Stomach smooth muscle (tissue), 2 donors: ENCODE measurements at regions not wholly inside any gene's neighbourhood (a gene's known extent, or its start where the extent isn't known, plus 50 kb on each side); places are given as distances from the start of the nearest gene placed in this dataset.

Source experiments
- H3K27ac ChIP-seq: one replicate; pipeline ENCODE4 v1.7.0; 2013; ENCODE audit warnings: mild to moderate bottlenecking, low read length, inconsistent platforms
- H3K27me3 ChIP-seq, 2 donors: one replicate each; pipeline ENCODE4 v1.7.0; 2013; ENCODE audit warnings: low read length in 2 of 2; ENCODE audit not compliant: insufficient read depth in 2 of 2, control insufficient read depth in 1 of 2
- H3K36me3 ChIP-seq, 2 donors: one replicate each; pipeline ENCODE4 v1.7.0; 2013; ENCODE audit warnings: low read length in 2 of 2; ENCODE audit not compliant: control insufficient read depth in 2 of 2, insufficient read depth in 2 of 2
- H3K4me1 ChIP-seq: one replicate; pipeline ENCODE4 v1.7.0; 2013; ENCODE audit warnings: low read length; ENCODE audit not compliant: control insufficient read depth, insufficient read depth
- H3K4me3 ChIP-seq, 2 donors: one replicate each; pipeline ENCODE4 v1.7.0; 2013; ENCODE audit warnings: low read length in 2 of 2
- H3K9ac ChIP-seq, 2 donors: one replicate each; pipeline ENCODE4 v1.7.0; 2013; ENCODE audit warnings: low read length in 2 of 2, mild to moderate bottlenecking in 1 of 2
- H3K9me3 ChIP-seq, 2 donors: one replicate each; pipeline ENCODE4 v1.7.0; 2013; ENCODE audit warnings: low read length in 2 of 2; ENCODE audit not compliant: control insufficient read depth in 2 of 2
- donor health status: healthy.
- donor health status: Pancreatic carcinoma.

- H3K4me1 ChIP-seq = peaks cover 4% of the 10 kb centered on the region
- no peaks in the 10 kb centered on the region for H3K9me3 ChIP-seq
- no peaks in the 10 kb centered on the region for H3K27me3 ChIP-seq
- no peak overlapping the region for H3K27ac ChIP-seq
- H3K9ac ChIP-seq = no peak overlapping the region
- no peak overlapping the region for H3K4me3 ChIP-seq
- H3K36me3 ChIP-seq = no peaks in the 10 kb centered on the region
Observed at GRCh38 chr10:121033366-121033765, 182.2 kb downstream of the WDR11 start.

- H3K27ac ChIP-seq = no peak overlapping the region
Observed at GRCh38 chr10:121036431-121036830, 185.3 kb downstream of the WDR11 start.

GRCh38 chr10:121041499-121041898 is 190.3 kb downstream of the WDR11 start:
- H3K9ac ChIP-seq = no peak overlapping the region
- H3K4me1 ChIP-seq = no peaks in the 10 kb centered on the region
- H3K4me3 ChIP-seq = no peak overlapping the region
- H3K27ac ChIP-seq = no peak overlapping the region
- no peaks in the 10 kb centered on the region for H3K27me3 ChIP-seq
- H3K9me3 ChIP-seq = no peaks in the 10 kb centered on the region
- no peaks in the 10 kb centered on the region for H3K36me3 ChIP-seq

More at GRCh38 chr10:121036431-121036830, 185.3 kb downstream of the WDR11 start:
- H3K9me3 ChIP-seq = no peaks in the 10 kb centered on the region
- H3K4me3 ChIP-seq = no peak overlapping the region
- H3K4me1 ChIP-seq = peaks cover 4% of the 10 kb centered on the region
- no peaks in the 10 kb centered on the region for H3K27me3 ChIP-seq
- no peak overlapping the region for H3K9ac ChIP-seq
- H3K36me3 ChIP-seq = no peaks in the 10 kb centered on the region

GRCh38 chr10:121041906-121042305 is 190.7 kb downstream of the WDR11 start:
- Histone ChIP-seq H3K4me1 (no peaks in the 10 kb centered on the region), H3K27ac (no peak overlapping the region), H3K9ac (no peak overlapping the region)

GRCh38 chr10:121042342-121042741 is 191.2 kb downstream of the WDR11 start:
- Histone ChIP-seq H3K4me1 (no peaks in the 10 kb centered on the region), H3K36me3 (no peaks in the 10 kb centered on the region), H3K27ac (no peak overlapping the region), H3K4me3 (no peak overlapping the region), H3K27me3 (no peaks in the 10 kb centered on the region), H3K9me3 (no peaks in the 10 kb centered on the region), H3K9ac (no peak overlapping the region)

More at GRCh38 chr10:121041906-121042305, 190.7 kb downstream of the WDR11 start:
- no peaks in the 10 kb centered on the region for H3K9me3 ChIP-seq
- no peaks in the 10 kb centered on the region for H3K27me3 ChIP-seq
- no peaks in the 10 kb centered on the region for H3K36me3 ChIP-seq
- H3K4me3 ChIP-seq = no peak overlapping the region

- H3K27ac ChIP-seq = no peak overlapping the region
- H3K9me3 ChIP-seq = no peaks in the 10 kb centered on the region
- H3K27me3 ChIP-seq = no peaks in the 10 kb centered on the region
- no peaks in the 10 kb centered on the region for H3K36me3 ChIP-seq
- H3K4me3 ChIP-seq = no peak overlapping the region
- no peaks in the 10 kb centered on the region for H3K4me1 ChIP-seq
- peak overlapping the region in 1 of 2 donors; percentile 14 for H3K9ac ChIP-seq
Observed at GRCh38 chr10:121043124-121043849, 192.1 kb downstream of the WDR11 start.

GRCh38 chr10:121048749-121049148 is 197.6 kb downstream of the WDR11 start:
- H3K27ac ChIP-seq = no peak overlapping the region
- no peaks in the 10 kb centered on the region for H3K9me3 ChIP-seq

GRCh38 chr10:121049489-121049888 is 198.3 kb downstream of the WDR11 start:
- no peaks in the 10 kb centered on the region for H3K9me3 ChIP-seq
- no peaks in the 10 kb centered on the region for H3K27me3 ChIP-seq
- no peak overlapping the region for H3K4me3 ChIP-seq
- H3K9ac ChIP-seq = no peak overlapping the region
- no peaks in the 10 kb centered on the region for H3K36me3 ChIP-seq
- H3K4me1 ChIP-seq = no peaks in the 10 kb centered on the region
- no peak overlapping the region for H3K27ac ChIP-seq

More at GRCh38 chr10:121048749-121049148, 197.6 kb downstream of the WDR11 start:
- Histone ChIP-seq H3K4me3 (no peak overlapping the region), H3K9ac (no peak overlapping the region), H3K4me1 (no peaks in the 10 kb centered on the region), H3K36me3 (no peaks in the 10 kb centered on the region), H3K27me3 (no peaks in the 10 kb centered on the region)

GRCh38 chr10:121049923-121050322 is 198.8 kb downstream of the WDR11 start:
- Histone ChIP-seq H3K9ac (no peak overlapping the region), H3K36me3 (no peaks in the 10 kb centered on the region), H3K9me3 (no peaks in the 10 kb centered on the region), H3K27me3 (no peaks in the 10 kb centered on the region), H3K4me3 (no peak overlapping the region), H3K27ac (no peak overlapping the region), H3K4me1 (no peaks in the 10 kb centered on the region)

GRCh38 chr10:121051171-121051570 is 200.0 kb downstream of the WDR11 start:
- Histone ChIP-seq H3K27ac (no peak overlapping the region), H3K4me3 (no peak overlapping the region), H3K9me3 (no peaks in the 10 kb centered on the region), H3K27me3 (no peaks in the 10 kb centered on the region), H3K36me3 (no peaks in the 10 kb centered on the region), H3K4me1 (no peaks in the 10 kb centered on the region), H3K9ac (no peak overlapping the region)

- Histone ChIP-seq H3K36me3 (no peaks in the 10 kb centered on the region), H3K27me3 (no peaks in the 10 kb centered on the region), H3K4me1 (no peaks in the 10 kb centered on the region), H3K4me3 (no peak overlapping the region), H3K9me3 (no peaks in the 10 kb centered on the region), H3K27ac (no peak overlapping the region), H3K9ac (no peak overlapping the region)
Observed at GRCh38 chr10:121051696-121052279, 200.6 kb downstream of the WDR11 start.
